OCI-LY7 (cell line): ENCODE measurements at regions not wholly inside any gene's neighbourhood (a gene's known extent, or its start where the extent isn't known, plus 50 kb on each side); places are given as distances from the start of the nearest gene placed in this dataset.

Source experiments
- BruUV-seq: library from RNA; stranded (reverse); fragments of 400-500 nt; replicated peaks from 2 replicates; lab custom pipeline; 2021; lab: Mats Ljungman, UMichigan
- CTCF ChIA-PET: fragments of 300-600 bp; sonication (Branson Sonifier 250); formaldehyde crosslinking; loops from one replicate; lab custom pipeline; 2022; ENCODE audit warnings: antibody characterized with exemption; ENCODE audit not compliant: unreplicated experiment; lab: Charles Lee
- POLR2A ChIA-PET: fragments of 300-600 bp; sonication (Branson Sonifier 250); formaldehyde crosslinking; loops from one replicate; lab custom pipeline; 2022; ENCODE audit warnings: antibody characterized with exemption; lab: Charles Lee
- DNase-seq: peaks from one replicate; pipeline ENCODE4 v3.0.0-alpha.2; 2015; ENCODE audit warnings: low spot score
- H2AFZ ChIP-seq: fragments of 200-600 bp; sonication (generic), shearing (Covaris generic); 2 replicates; pipeline ENCODE4 v1.6.1; 2014; ENCODE audit warnings: mild to moderate bottlenecking, antibody characterized with exemption, low read length, moderate library complexity
- H3K27ac ChIP-seq: fragments of 200-600 bp; sonication (generic); 2 replicates; pipeline ENCODE4 v1.5.1; 2014; ENCODE audit warnings: mixed run types, low read depth, mild to moderate bottlenecking, moderate library complexity, low read length, inconsistent platforms; ENCODE audit not compliant: poor library complexity, severe bottlenecking
- H3K36me3 ChIP-seq: fragments of 200-600 bp; sonication (generic); 2 replicates; pipeline ENCODE4 v1.6.1; 2014; ENCODE audit warnings: mild to moderate bottlenecking, antibody characterized with exemption, low read length, moderate library complexity, mixed read lengths; ENCODE audit not compliant: insufficient read depth
- H3K4me1 ChIP-seq: fragments of 200-600 bp; sonication (generic); 2 replicates; pipeline ENCODE4 v1.5.1; 2014; ENCODE audit warnings: mild to moderate bottlenecking, low read length; ENCODE audit not compliant: insufficient read depth, poor library complexity, severe bottlenecking
- H3K4me2 ChIP-seq: fragments of 200-600 bp; sonication (generic); 2 replicates; pipeline ENCODE4 v1.6.1; 2014; ENCODE audit warnings: mild to moderate bottlenecking, low read length
- H3K4me3 ChIP-seq: fragments of 200-600 bp; sonication (generic); 2 replicates; pipeline ENCODE4 v1.5.1; 2014; ENCODE audit warnings: mild to moderate bottlenecking, low read depth, low read length; ENCODE audit not compliant: poor library complexity, severe bottlenecking
- H3K79me2 ChIP-seq: fragments of 200-600 bp; sonication (generic); 2 replicates; pipeline ENCODE4 v1.6.1; 2016; ENCODE audit warnings: low read depth, mild to moderate bottlenecking, low read length, moderate library complexity, mixed read lengths; ENCODE audit not compliant: insufficient read depth
- H3K9me2 ChIP-seq: fragments of 200-600 bp; sonication (generic); 2 replicates; pipeline ENCODE4 v1.6.1; 2016; ENCODE audit warnings: mild to moderate bottlenecking, low read length, mixed read lengths; ENCODE audit not compliant: insufficient read depth
- H3K9me3 ChIP-seq: fragments of 200-600 bp; sonication (generic); 2 replicates; pipeline ENCODE4 v1.6.1; 2014; ENCODE audit warnings: mild to moderate bottlenecking, mixed run types, low read length, mixed read lengths
- H4K20me1 ChIP-seq: fragments of 200-600 bp; sonication (generic); 2 replicates; pipeline ENCODE4 v1.6.1; 2014; ENCODE audit warnings: mild to moderate bottlenecking, antibody characterized with exemption, low read length, moderate library complexity, mixed read lengths; ENCODE audit not compliant: insufficient read depth
- EZH2phosphoT487 ChIP-seq: fragments of 200-600 bp; sonication (generic); IDR thresholded peaks from 2 replicates; pipeline ENCODE4 v1.6.1; 2018; ENCODE audit warnings: low read depth, borderline replicate concordance, mild to moderate bottlenecking, mixed run types, antibody characterized with exemption, low read length, moderate library complexity, mixed read lengths
- intact Hi-C: fragments of 100-400 bp; cut with micrococcal nuclease; formaldehyde crosslinking; loops from one replicate; pipeline ENCODE4 v1.10.0; 2022; ENCODE audit not compliant: unreplicated experiment
- TF ChIP-seq, protein P1 (sequence below): fragments of 200-600 bp; sonication (generic); conservative IDR thresholded peaks from 2 replicates; pipeline ENCODE4 v1.5.1; 2014; ENCODE audit warnings: mild to moderate bottlenecking, antibody characterized with exemption, low read length, moderate library complexity, mixed read lengths

DNA sequence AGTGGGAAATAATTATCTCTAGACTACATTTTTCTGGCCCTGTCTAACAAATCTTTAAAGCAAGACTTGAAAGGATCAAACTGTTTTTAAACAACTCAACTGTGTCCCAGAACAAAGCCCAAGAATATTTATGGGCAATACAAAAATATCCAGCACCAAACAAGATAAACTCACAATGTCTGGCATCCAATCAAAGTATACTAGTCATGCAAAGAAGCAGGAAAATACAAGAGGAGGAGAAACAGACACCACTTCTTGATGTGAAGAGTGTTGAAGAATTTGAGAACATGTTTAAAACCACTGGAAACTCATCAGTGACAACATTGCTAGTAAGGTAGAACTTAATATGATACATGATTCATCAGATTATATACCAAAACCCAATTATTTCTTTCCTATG, 66.1 kb upstream of the CDC42EP3 start:
- ChIA-PET CTCF (no interaction called here), POLR2A (no interaction called here)
- Histone ChIP-seq H2AFZ (no peak overlapping the region), H3K79me2 (no peaks in the 10 kb centered on the region), H3K9me2 (no peaks in the 10 kb centered on the region), H3K4me3 (no peak overlapping the region), H4K20me1 (no peaks in the 10 kb centered on the region), H3K36me3 (no peaks in the 10 kb centered on the region), H3K4me1 (no peaks in the 10 kb centered on the region), H3K9me3 (no peaks in the 10 kb centered on the region), H3K4me2 (no peak overlapping the region), H3K27ac (no peak overlapping the region)
- DNase-seq = no peak
- BruUV-seq = no TSS peak
- intact Hi-C loops = no loop called here
- no peak for TF ChIP-seq EZH2phosphoT487

DNA sequence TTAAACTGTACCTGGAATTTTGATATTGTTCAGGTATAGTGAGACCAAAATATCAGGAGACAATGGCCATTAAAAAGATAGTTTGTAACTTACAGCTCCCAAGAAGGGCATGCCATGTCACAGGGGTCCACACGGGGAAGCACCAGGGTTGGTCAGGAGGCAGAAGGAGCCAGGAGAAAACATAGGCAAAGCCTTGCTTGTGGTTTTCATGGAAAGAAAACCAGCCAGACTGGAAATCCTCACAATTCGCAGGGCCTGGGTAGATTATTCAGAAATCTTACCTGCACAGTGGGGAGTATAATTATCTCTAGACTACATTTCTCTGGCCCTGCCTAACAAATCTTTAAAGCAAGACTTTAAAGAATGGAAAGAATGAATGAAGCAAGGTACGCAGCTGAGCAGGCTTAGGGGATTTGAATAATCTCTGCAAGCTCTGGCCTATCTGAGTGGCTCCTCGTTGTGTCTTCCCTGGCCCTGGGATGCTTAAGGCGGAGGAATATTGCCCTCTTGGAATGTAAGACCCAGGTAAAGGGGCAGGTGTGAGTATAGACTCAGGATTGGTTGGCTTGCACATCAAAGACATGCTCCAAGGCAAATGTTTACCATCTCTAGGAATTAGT, 66.9 kb upstream of the CDC42EP3 start:
- ChIA-PET POLR2A (interaction anchor here (1.2 kb wide), 1 partner anchor 84 kb away, joined by 3 read pairs; no protein-coding TSS in a partner anchor), CTCF (no interaction called here)
- Histone ChIP-seq H3K9me3 (no peaks in the 10 kb centered on the region), H3K79me2 (no peaks in the 10 kb centered on the region), H2AFZ (no peak overlapping the region), H3K4me2 (no peak overlapping the region), H4K20me1 (no peaks in the 10 kb centered on the region), H3K9me2 (no peaks in the 10 kb centered on the region), H3K4me3 (no peak overlapping the region), H3K4me1 (no peaks in the 10 kb centered on the region), H3K27ac (no peak overlapping the region), H3K36me3 (no peaks in the 10 kb centered on the region)
- BruUV-seq = no TSS peak
- TF ChIP-seq, protein P1, sequence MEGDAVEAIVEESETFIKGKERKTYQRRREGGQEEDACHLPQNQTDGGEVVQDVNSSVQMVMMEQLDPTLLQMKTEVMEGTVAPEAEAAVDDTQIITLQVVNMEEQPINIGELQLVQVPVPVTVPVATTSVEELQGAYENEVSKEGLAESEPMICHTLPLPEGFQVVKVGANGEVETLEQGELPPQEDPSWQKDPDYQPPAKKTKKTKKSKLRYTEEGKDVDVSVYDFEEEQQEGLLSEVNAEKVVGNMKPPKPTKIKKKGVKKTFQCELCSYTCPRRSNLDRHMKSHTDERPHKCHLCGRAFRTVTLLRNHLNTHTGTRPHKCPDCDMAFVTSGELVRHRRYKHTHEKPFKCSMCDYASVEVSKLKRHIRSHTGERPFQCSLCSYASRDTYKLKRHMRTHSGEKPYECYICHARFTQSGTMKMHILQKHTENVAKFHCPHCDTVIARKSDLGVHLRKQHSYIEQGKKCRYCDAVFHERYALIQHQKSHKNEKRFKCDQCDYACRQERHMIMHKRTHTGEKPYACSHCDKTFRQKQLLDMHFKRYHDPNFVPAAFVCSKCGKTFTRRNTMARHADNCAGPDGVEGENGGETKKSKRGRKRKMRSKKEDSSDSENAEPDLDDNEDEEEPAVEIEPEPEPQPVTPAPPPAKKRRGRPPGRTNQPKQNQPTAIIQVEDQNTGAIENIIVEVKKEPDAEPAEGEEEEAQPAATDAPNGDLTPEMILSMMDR = no peak
- TF ChIP-seq EZH2phosphoT487 = no peak
- no peak for DNase-seq
- intact Hi-C loops = no loop called here

DNA sequence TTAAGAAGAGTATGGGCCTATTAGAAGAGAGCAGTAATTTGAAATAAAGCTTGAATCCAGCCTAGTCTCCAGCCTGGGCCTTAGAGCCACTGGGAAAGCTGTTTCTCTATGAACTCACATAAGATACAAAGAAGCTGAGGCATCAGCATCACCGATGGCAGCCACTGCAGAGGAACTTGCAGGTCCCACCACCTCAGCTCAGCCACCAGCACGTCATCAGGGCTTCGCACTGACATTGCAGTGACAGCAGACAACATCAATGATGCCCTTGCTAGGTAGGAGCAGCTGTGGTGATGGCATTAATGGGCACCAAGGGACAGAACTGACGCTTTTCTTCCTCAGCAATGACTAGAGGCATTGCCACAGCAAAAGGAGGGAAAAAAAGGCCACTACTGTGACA, 67.7 kb upstream of the CDC42EP3 start:
- ChIA-PET POLR2A (interaction anchor here (1.2 kb wide), 1 partner anchor 84 kb away, joined by 3 read pairs; no protein-coding TSS in a partner anchor), CTCF (no interaction called here)
- H3K4me2 ChIP-seq = no peak overlapping the region
- H3K9me3 ChIP-seq = no peaks in the 10 kb centered on the region
- no TSS peak for BruUV-seq
- no peak overlapping the region for H3K27ac ChIP-seq
- no peaks in the 10 kb centered on the region for H3K79me2 ChIP-seq
- no peak overlapping the region for H2AFZ ChIP-seq
- H4K20me1 ChIP-seq = no peaks in the 10 kb centered on the region
- intact Hi-C loops = no loop called here
- no peak for TF ChIP-seq EZH2phosphoT487
- TF ChIP-seq, protein P1 = no peak
- no peak for DNase-seq
- no peaks in the 10 kb centered on the region for H3K9me2 ChIP-seq
- H3K36me3 ChIP-seq = no peaks in the 10 kb centered on the region
- no peaks in the 10 kb centered on the region for H3K4me1 ChIP-seq
- no peak overlapping the region for H3K4me3 ChIP-seq
